GM23338 (cell line): ENCODE measurements at regions not wholly inside any gene's neighbourhood (a gene's known extent, or its start where the extent isn't known, plus 50 kb on each side); places are given as distances from the start of the nearest gene placed in this dataset.

Experiments
- ATAC-seq: fragments of 200-7000 bp; cut with Tn5 transposase; 3 replicates; pipeline ENCODE4 v1.9.1; 2020
- DNase-seq: peaks from one replicate; pipeline ENCODE4 v3.0.0-alpha.2; 2015; ENCODE audit warnings: low spot score
- H2AFZ ChIP-seq: fragments of 200-600 bp; sonication (generic); 2 replicates; pipeline ENCODE4 v1.8.0; 2016; ENCODE audit warnings: antibody characterized with exemption, mild to moderate bottlenecking, moderate library complexity
- H3F3A ChIP-seq: fragments of 200-600 bp; sonication (generic); replicated peaks from 2 replicates; pipeline ENCODE4 v1.8.0; 2017; ENCODE audit warnings: antibody characterized with exemption, mixed run types, low read depth
- H3K27ac ChIP-seq: fragments of 200-600 bp; sonication (generic); 2 replicates; pipeline ENCODE4 v1.6.1; 2016; ENCODE audit warnings: low read depth
- H3K27me3 ChIP-seq: fragments of 200-600 bp; sonication (generic); 2 replicates; pipeline ENCODE4 v1.8.0; 2016; ENCODE audit warnings: mild to moderate bottlenecking, mixed run types, moderate library complexity; ENCODE audit not compliant: insufficient read depth
- H3K36me3 ChIP-seq: fragments of 200-600 bp; sonication (generic); 2 replicates; pipeline ENCODE4 v1.8.0; 2016; ENCODE audit warnings: mild to moderate bottlenecking; ENCODE audit not compliant: insufficient read depth
- H3K4me1 ChIP-seq: fragments of 200-600 bp; sonication (generic); 2 replicates; pipeline ENCODE4 v1.8.0; 2016; ENCODE audit warnings: mild to moderate bottlenecking, moderate library complexity; ENCODE audit not compliant: insufficient read depth
- H3K4me2 ChIP-seq: fragments of 200-600 bp; sonication (generic); 2 replicates; pipeline ENCODE4 v1.7.1; 2017; ENCODE audit warnings: mixed run types
- H3K4me3 ChIP-seq: fragments of 200-600 bp; sonication (generic); 2 replicates; pipeline ENCODE4 v1.6.1; 2016; ENCODE audit warnings: mixed run types
- H3K79me2 ChIP-seq: fragments of 200-600 bp; sonication (generic); replicated peaks from 2 replicates; pipeline ENCODE4 v1.8.0; 2017; ENCODE audit warnings: mild to moderate bottlenecking; ENCODE audit not compliant: insufficient read depth
- H3K9me2 ChIP-seq: fragments of 200-600 bp; sonication (generic); 2 replicates; pipeline ENCODE4 v1.8.0; 2017; ENCODE audit not compliant: insufficient read depth
- H4K20me1 ChIP-seq: fragments of 200-600 bp; sonication (generic); replicated peaks from 2 replicates; pipeline ENCODE4 v1.8.0; 2017; ENCODE audit warnings: mild to moderate bottlenecking; ENCODE audit not compliant: insufficient read depth
- H3K27ac Mint-ChIP-seq: 2 replicates; pipeline ENCODE4 v1.8.0; 2020; ENCODE audit warnings: inconsistent platforms, mild to moderate bottlenecking, moderate library complexity, mixed read lengths
- H3K27me3 Mint-ChIP-seq: 3 replicates; pipeline ENCODE4 v1.8.0; 2022; ENCODE audit warnings: low read depth, mild to moderate bottlenecking, moderate library complexity, mixed read lengths, inconsistent platforms; ENCODE audit not compliant: insufficient read depth, poor library complexity
- H3K36me3 Mint-ChIP-seq: 3 replicates; pipeline ENCODE4 v1.8.0; 2021; ENCODE audit warnings: low read depth, mild to moderate bottlenecking, inconsistent platforms, moderate library complexity, mixed read lengths
- H3K4me1 Mint-ChIP-seq: 3 replicates; pipeline ENCODE4 v1.8.0; 2020; ENCODE audit warnings: mild to moderate bottlenecking, inconsistent platforms, mixed read lengths
- H3K4me3 Mint-ChIP-seq: 3 replicates; pipeline ENCODE4 v1.8.0; 2021; ENCODE audit warnings: moderate library complexity, mild to moderate bottlenecking, inconsistent platforms, mixed read lengths
- H3K9me3 Mint-ChIP-seq: 3 replicates; pipeline ENCODE4 v1.8.0; 2020; ENCODE audit warnings: moderate library complexity, mild to moderate bottlenecking, inconsistent platforms, mixed read lengths
- CREB1 ChIP-seq: fragments of 250-450 bp; sonication (Bioruptor Pico); IDR thresholded peaks from 2 replicates; pipeline ENCODE4 v1.5.0; 2020; ENCODE audit warnings: low read depth, mild to moderate bottlenecking, moderate library complexity
- EZH2phosphoT487 ChIP-seq: fragments of 200-600 bp; sonication (generic); IDR thresholded peaks from one replicate; pipeline ENCODE4 v1.8.1; 2018; ENCODE audit warnings: antibody characterized with exemption; ENCODE audit not compliant: unreplicated experiment
- JUNB ChIP-seq: IDR thresholded peaks from one replicate; pipeline ENCODE4 v1.6.1; 2016; ENCODE audit warnings: antibody characterized with exemption; ENCODE audit not compliant: unreplicated experiment
- NANOG ChIP-seq: IDR thresholded peaks from 2 replicates; pipeline ENCODE4 v1.6.1; 2016; ENCODE audit warnings: antibody characterized with exemption, borderline replicate concordance
- POLR2AphosphoS5 ChIP-seq: IDR thresholded peaks from 2 replicates; pipeline ENCODE4 v1.6.1; 2016; ENCODE audit warnings: antibody characterized with exemption, low read depth
- STAT1 ChIP-seq: IDR thresholded peaks from one replicate; pipeline ENCODE4 v1.6.1; 2016; ENCODE audit warnings: antibody characterized with exemption; ENCODE audit not compliant: unreplicated experiment
- ZNF114 ChIP-seq: fragments of 250-450 bp; sonication (Bioruptor Pico); IDR thresholded peaks from 2 replicates; pipeline ENCODE4 v1.5.0; 2020; ENCODE audit warnings: mild to moderate bottlenecking, moderate library complexity
- ZNF331 ChIP-seq: fragments of 250-450 bp; sonication (Bioruptor Pico); IDR thresholded peaks from 2 replicates; pipeline ENCODE4 v1.5.0; 2020; ENCODE audit warnings: low read depth, mild to moderate bottlenecking, moderate library complexity
- TF ChIP-seq, protein P1 (sequence below): IDR thresholded peaks from one replicate; pipeline ENCODE4 v1.6.1; 2018; ENCODE audit warnings: antibody characterized with exemption; ENCODE audit not compliant: unreplicated experiment
- TF ChIP-seq, protein P2 (sequence below), 2 experiments: fragments of 200-600 bp in 1 of 2; sonication (generic) in 1 of 2; conservative IDR thresholded peaks; 2 replicates each; pipeline versions ENCODE4 v1.5.1 to v1.6.1; 2016 to 2017; ENCODE audit warnings: antibody characterized with exemption in 2 of 2, low read depth in 2 of 2, mild to moderate bottlenecking in 2 of 2, moderate library complexity in 1 of 2
- TF ChIP-seq, protein P3 (sequence below): fragments of 250-450 bp; sonication (Bioruptor Pico); IDR thresholded peaks from 2 replicates; pipeline ENCODE4 v1.5.0; 2020; ENCODE audit warnings: mild to moderate bottlenecking, moderate library complexity

- no peaks in the 10 kb centered on the region for H3K4me1 ChIP-seq
- H3K4me3 ChIP-seq: no peak overlapping the region
- H3K27me3 Mint-ChIP-seq: no peaks in the 10 kb centered on the region
- H3K4me2 ChIP-seq: no peak overlapping the region
- no peak overlapping the region for H3K27ac Mint-ChIP-seq
- H2AFZ ChIP-seq: peak overlapping the region; percentile 43; the same call in 1 of the 2 replicates
- H3F3A ChIP-seq: no peaks in the 10 kb centered on the region
- no peaks in the 10 kb centered on the region for H3K79me2 ChIP-seq
- H3K36me3 Mint-ChIP-seq: no peaks in the 10 kb centered on the region
- no peaks in the 10 kb centered on the region for H3K27me3 ChIP-seq
- H3K4me1 Mint-ChIP-seq: no peaks in the 10 kb centered on the region
- no peaks in the 10 kb centered on the region for H3K9me3 Mint-ChIP-seq
- no peak for DNase-seq
- H3K36me3 ChIP-seq: no peaks in the 10 kb centered on the region
- ATAC-seq: no peak
- H3K9me2 ChIP-seq: peaks cover 16% of the 10 kb centered on the region
- no peak overlapping the region for H3K4me3 Mint-ChIP-seq
- H3K27ac ChIP-seq: no peak overlapping the region
- no peaks in the 10 kb centered on the region for H4K20me1 ChIP-seq
- no peak for TF ChIP-seq STAT1
- TF ChIP-seq CREB1 (CRISPR knock-in tag): no peak
- TF ChIP-seq POLR2AphosphoS5: no peak
- TF ChIP-seq, protein P1, sequence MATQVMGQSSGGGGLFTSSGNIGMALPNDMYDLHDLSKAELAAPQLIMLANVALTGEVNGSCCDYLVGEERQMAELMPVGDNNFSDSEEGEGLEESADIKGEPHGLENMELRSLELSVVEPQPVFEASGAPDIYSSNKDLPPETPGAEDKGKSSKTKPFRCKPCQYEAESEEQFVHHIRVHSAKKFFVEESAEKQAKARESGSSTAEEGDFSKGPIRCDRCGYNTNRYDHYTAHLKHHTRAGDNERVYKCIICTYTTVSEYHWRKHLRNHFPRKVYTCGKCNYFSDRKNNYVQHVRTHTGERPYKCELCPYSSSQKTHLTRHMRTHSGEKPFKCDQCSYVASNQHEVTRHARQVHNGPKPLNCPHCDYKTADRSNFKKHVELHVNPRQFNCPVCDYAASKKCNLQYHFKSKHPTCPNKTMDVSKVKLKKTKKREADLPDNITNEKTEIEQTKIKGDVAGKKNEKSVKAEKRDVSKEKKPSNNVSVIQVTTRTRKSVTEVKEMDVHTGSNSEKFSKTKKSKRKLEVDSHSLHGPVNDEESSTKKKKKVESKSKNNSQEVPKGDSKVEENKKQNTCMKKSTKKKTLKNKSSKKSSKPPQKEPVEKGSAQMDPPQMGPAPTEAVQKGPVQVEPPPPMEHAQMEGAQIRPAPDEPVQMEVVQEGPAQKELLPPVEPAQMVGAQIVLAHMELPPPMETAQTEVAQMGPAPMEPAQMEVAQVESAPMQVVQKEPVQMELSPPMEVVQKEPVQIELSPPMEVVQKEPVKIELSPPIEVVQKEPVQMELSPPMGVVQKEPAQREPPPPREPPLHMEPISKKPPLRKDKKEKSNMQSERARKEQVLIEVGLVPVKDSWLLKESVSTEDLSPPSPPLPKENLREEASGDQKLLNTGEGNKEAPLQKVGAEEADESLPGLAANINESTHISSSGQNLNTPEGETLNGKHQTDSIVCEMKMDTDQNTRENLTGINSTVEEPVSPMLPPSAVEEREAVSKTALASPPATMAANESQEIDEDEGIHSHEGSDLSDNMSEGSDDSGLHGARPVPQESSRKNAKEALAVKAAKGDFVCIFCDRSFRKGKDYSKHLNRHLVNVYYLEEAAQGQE: no peak
- no peak for TF ChIP-seq EZH2phosphoT487
- TF ChIP-seq ZNF114: no peak
- no peak for TF ChIP-seq ZNF331
- TF ChIP-seq JUNB: no peak
- no peak for TF ChIP-seq NANOG
- TF ChIP-seq, protein P2, sequence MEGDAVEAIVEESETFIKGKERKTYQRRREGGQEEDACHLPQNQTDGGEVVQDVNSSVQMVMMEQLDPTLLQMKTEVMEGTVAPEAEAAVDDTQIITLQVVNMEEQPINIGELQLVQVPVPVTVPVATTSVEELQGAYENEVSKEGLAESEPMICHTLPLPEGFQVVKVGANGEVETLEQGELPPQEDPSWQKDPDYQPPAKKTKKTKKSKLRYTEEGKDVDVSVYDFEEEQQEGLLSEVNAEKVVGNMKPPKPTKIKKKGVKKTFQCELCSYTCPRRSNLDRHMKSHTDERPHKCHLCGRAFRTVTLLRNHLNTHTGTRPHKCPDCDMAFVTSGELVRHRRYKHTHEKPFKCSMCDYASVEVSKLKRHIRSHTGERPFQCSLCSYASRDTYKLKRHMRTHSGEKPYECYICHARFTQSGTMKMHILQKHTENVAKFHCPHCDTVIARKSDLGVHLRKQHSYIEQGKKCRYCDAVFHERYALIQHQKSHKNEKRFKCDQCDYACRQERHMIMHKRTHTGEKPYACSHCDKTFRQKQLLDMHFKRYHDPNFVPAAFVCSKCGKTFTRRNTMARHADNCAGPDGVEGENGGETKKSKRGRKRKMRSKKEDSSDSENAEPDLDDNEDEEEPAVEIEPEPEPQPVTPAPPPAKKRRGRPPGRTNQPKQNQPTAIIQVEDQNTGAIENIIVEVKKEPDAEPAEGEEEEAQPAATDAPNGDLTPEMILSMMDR (conservative IDR thresholded peaks at IDR 0.05; ENCODE audit: low read depth in 2 of 2): no peak
- TF ChIP-seq, protein P3, sequence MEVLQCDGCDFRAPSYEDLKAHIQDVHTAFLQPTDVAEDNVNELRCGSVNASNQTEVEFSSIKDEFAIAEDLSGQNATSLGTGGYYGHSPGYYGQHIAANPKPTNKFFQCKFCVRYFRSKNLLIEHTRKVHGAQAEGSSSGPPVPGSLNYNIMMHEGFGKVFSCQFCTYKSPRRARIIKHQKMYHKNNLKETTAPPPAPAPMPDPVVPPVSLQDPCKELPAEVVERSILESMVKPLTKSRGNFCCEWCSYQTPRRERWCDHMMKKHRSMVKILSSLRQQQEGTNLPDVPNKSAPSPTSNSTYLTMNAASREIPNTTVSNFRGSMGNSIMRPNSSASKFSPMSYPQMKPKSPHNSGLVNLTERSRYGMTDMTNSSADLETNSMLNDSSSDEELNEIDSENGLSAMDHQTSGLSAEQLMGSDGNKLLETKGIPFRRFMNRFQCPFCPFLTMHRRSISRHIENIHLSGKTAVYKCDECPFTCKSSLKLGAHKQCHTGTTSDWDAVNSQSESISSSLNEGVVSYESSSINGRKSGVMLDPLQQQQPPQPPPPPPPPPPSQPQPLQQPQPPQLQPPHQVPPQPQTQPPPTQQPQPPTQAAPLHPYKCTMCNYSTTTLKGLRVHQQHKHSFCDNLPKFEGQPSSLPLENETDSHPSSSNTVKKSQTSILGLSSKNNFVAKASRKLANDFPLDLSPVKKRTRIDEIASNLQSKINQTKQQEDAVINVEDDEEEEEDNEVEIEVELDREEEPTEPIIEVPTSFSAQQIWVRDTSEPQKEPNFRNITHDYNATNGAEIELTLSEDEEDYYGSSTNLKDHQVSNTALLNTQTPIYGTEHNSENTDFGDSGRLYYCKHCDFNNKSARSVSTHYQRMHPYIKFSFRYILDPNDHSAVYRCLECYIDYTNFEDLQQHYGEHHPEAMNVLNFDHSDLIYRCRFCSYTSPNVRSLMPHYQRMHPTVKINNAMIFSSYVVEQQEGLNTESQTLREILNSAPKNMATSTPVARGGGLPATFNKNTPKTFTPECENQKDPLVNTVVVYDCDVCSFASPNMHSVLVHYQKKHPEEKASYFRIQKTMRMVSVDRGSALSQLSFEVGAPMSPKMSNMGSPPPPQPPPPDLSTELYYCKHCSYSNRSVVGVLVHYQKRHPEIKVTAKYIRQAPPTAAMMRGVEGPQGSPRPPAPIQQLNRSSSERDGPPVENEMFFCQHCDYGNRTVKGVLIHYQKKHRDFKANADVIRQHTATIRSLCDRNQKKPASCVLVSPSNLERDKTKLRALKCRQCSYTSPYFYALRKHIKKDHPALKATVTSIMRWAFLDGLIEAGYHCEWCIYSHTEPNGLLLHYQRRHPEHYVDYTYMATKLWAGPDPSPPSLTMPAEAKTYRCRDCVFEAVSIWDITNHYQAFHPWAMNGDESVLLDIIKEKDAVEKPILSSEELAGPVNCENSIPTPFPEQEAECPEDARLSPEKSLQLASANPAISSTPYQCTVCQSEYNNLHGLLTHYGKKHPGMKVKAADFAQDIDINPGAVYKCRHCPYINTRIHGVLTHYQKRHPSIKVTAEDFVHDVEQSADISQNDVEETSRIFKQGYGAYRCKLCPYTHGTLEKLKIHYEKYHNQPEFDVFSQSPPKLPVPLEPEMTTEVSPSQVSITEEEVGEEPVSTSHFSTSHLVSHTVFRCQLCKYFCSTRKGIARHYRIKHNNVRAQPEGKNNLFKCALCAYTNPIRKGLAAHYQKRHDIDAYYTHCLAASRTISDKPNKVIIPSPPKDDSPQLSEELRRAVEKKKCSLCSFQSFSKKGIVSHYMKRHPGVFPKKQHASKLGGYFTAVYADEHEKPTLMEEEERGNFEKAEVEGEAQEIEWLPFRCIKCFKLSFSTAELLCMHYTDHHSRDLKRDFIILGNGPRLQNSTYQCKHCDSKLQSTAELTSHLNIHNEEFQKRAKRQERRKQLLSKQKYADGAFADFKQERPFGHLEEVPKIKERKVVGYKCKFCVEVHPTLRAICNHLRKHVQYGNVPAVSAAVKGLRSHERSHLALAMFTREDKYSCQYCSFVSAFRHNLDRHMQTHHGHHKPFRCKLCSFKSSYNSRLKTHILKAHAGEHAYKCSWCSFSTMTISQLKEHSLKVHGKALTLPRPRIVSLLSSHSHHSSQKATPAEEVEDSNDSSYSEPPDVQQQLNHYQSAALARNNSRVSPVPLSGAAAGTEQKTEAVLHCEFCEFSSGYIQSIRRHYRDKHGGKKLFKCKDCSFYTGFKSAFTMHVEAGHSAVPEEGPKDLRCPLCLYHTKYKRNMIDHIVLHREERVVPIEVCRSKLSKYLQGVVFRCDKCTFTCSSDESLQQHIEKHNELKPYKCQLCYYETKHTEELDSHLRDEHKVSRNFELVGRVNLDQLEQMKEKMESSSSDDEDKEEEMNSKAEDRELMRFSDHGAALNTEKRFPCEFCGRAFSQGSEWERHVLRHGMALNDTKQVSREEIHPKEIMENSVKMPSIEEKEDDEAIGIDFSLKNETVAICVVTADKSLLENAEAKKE: no peak
These were observed 220.2 kb downstream of the SUCLG1 start for GRCh38 chr2:84238907-84239306.
